ENCODE measurements at regions not wholly inside any gene's neighbourhood (a gene's known extent, or its start where the extent isn't known, plus 50 kb on each side); places are given as distances from the start of the nearest gene placed in this dataset.

DNA sequence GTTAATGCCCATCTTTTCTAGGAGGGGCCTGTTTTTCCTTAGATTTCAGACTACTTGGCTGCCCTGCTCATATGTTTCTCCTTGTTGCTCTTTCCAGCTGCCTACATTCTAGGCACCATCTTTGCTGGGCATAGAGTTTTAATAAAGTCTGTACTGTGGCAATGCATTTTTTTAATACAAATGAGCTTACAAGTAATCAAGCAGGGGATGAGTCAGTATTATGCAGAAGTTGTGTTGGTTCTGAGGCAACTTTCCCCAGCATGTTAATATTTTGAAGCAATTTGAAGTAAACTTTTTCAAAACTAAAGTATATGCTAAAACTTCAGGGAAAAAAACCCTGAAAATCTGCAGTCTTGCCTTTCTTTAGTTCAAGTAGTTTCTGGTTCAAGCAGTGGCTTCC is 372.0 kb upstream of the GATB start:
- no peak for TF ChIP-seq ZFX (IDR thresholded peaks at IDR 0.05)
- TF ChIP-seq, protein P1, sequence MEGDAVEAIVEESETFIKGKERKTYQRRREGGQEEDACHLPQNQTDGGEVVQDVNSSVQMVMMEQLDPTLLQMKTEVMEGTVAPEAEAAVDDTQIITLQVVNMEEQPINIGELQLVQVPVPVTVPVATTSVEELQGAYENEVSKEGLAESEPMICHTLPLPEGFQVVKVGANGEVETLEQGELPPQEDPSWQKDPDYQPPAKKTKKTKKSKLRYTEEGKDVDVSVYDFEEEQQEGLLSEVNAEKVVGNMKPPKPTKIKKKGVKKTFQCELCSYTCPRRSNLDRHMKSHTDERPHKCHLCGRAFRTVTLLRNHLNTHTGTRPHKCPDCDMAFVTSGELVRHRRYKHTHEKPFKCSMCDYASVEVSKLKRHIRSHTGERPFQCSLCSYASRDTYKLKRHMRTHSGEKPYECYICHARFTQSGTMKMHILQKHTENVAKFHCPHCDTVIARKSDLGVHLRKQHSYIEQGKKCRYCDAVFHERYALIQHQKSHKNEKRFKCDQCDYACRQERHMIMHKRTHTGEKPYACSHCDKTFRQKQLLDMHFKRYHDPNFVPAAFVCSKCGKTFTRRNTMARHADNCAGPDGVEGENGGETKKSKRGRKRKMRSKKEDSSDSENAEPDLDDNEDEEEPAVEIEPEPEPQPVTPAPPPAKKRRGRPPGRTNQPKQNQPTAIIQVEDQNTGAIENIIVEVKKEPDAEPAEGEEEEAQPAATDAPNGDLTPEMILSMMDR (conservative IDR thresholded peaks at IDR 0.05): no peak
- no peak overlapping the region for H3K27ac ChIP-seq

DNA sequence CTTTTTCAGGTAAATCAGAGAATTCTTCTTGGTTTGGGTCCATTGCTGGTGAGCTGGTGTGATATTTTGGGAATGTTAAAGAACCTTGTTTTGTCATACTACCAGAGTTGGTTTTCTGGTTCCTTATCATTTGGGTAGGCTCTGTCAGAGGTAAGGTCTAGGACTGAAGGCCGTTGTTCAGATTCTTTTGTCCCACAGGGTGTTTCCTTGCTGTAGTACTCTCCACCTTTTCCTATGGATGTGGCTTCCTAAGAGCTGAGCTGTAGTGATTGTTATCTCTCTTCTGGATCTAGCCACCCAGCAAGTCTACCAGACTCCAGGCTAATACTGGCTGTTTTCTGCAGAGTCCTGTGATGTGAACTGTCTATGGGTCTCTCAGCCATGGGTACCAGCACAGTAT is 367.5 kb upstream of the GATB start:
- no peak overlapping the region for H3K27ac ChIP-seq
- TF ChIP-seq ZFX (IDR thresholded peaks at IDR 0.05): no peak
- TF ChIP-seq, protein P1 (conservative IDR thresholded peaks at IDR 0.05): no peak

DNA sequence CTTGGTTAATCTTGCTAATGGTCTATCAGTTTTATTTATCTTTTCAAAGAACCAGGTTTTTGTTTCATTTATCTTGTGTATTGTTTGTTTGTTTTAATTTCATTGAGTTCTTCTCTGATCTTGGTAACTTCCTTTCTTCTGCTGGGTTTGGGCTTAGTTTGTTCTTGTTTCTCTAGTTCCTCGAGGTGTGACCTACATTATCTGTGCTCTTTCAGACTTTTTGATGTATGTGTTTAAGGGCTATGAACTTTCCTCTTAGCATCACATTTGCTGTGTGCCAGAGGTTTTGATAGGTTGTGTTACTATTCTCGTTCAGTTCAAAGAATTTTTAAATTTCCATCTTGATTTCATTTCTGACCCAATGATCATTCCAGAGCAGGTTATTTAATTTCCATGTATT is 365.4 kb upstream of the GATB start:
- H3K27ac ChIP-seq: no peak overlapping the region
- TF ChIP-seq, protein P1 (conservative IDR thresholded peaks at IDR 0.05): no peak
- no peak for TF ChIP-seq ZFX (IDR thresholded peaks at IDR 0.05)

DNA sequence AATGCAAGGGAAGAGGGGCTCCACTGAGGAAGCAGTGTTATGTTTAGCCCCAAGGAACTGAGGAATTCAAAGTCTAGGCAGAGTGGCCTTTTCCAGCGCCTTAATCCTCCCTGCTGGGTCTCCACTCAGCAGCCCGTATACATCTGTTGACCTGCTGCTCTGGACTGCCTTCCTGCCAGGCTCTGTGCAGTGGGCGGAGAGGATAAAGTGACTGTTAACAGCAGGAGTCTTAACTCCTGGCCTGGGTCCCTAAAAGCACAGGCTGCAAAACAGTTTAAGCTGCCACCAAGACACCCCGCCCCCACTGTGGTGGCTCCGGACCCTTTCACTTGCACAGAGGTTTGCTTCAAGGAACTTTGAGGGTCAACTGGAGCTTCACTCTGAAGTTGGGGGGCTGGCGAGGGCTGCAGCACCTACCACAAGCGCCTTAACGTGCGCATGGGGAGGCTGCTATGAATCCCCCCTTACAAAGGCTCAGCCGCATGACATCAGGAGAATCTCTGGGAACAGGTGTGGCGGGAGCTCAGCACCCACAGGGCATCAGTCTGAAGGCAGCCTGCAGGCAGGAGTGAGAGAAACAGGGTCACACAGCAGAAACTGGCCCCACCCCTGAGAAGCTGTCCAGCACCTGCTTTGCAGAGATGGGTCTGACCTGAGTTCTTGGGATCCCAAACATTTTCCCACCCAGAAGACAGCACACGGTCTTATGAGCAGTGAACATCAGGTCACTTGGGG is 358.2 kb upstream of the GATB start:
- no peak overlapping the region for H3K27ac ChIP-seq
- no peak for TF ChIP-seq ZFX (IDR thresholded peaks at IDR 0.05)
- TF ChIP-seq, protein P1 (conservative IDR thresholded peaks at IDR 0.05): no peak

DNA sequence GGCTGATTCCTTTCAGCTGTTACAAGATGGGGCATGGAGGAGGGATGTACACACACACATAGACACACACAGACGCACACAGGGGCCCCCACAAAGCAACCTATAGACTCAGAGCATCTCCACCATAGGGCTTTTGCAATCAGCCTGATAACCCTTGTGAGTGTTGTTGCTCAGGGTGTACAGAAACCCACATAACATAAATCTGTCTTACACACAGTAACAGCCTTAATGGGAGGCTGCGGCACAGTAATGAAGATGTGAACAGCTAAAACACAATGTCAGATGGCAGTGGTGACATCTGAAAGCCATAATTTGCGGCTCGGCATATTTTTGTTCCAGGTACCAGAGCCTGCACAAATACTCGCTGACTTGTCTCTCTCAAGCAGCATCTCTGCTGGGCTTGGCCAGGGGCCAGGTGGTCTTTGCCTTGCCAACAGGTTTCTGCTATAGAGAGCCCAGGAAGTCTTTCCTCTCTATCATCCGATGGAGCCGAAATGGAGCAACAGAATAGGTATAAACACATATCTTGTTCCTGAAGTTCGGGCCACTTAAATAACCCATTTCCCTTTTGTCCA is 357.2 kb upstream of the GATB start:
- no peak for TF ChIP-seq ZFX (IDR thresholded peaks at IDR 0.05)
- TF ChIP-seq, protein P1 (conservative IDR thresholded peaks at IDR 0.05): no peak
- H3K27ac ChIP-seq: no peak overlapping the region

DNA sequence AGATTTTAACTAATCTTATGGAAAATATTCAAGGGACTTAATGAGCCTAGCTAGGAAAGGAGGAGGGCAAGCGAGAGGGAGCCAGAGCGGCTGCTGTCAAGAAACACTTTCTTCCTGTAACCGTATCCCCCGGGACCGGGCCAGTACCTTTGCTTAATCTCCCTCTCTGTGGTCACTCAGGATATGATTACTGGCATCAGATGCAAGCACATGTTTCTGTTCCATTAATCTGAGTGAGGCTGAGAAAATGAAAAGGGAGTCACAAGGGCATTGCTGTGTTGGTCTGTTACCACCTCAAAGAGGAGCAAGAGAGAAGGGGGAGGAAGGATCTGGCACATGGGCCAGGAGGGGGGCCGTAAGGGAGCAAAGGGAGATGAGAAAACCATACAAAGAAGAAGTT is 356.7 kb upstream of the GATB start:
- TF ChIP-seq, protein P1 (conservative IDR thresholded peaks at IDR 0.05): no peak
- TF ChIP-seq ZFX (IDR thresholded peaks at IDR 0.05): no peak
- H3K27ac ChIP-seq: no peak overlapping the region

DNA sequence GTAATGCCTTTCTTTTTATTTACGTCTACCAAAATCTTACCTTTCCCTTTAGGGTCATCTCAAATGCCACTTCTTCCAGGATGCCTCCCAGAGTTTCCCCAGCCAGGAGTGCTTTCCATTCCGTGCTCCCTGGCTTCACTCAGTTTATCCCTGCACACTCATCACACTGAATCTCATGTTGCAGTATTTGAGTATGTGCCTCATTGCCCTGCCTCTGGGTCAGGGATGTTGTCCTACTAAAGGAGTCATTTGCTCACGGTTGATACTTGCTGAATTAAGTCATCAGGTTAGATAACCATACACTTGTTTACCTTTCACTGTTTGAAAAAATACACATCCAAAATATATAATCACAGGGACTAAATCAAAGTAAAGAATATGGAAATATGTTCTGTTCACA is 356.2 kb upstream of the GATB start:
- TF ChIP-seq, protein P1 (conservative IDR thresholded peaks at IDR 0.05): no peak
- no peak for TF ChIP-seq ZFX (IDR thresholded peaks at IDR 0.05)
- no peak overlapping the region for H3K27ac ChIP-seq
